Cardiac fibroblast (primary cell): ENCODE measurements at regions not wholly inside any gene's neighbourhood (a gene's known extent, or its start where the extent isn't known, plus 50 kb on each side); places are given as distances from the start of the nearest gene placed in this dataset.
A peak's percentile ranks its signal among the peaks of the same experiment; 100 is the strongest.

Source experiments
- DNase-seq, 2 donors: peaks; one replicate each; pipeline versions ENCODE4 v3.0.0 to v3.0.0-alpha.2; 2010; ENCODE audit warnings: low read depth in 2 of 2
- H3K4me3 ChIP-seq, 2 donors: replicated peaks in 1 of 2; 1 replicate in 1 of 2; 2 replicates in 1 of 2; pipeline ENCODE4 v1.5.1; 2011; ENCODE audit warnings: low read depth in 2 of 2, low read length in 2 of 2, mild to moderate bottlenecking in 2 of 2, moderate library complexity in 1 of 2
- TF ChIP-seq, protein P1 (sequence below): IDR thresholded peaks from one replicate; pipeline ENCODE4 v1.5.1; 2011; ENCODE audit warnings: low read depth, mild to moderate bottlenecking, low read length, inconsistent platforms

DNA sequence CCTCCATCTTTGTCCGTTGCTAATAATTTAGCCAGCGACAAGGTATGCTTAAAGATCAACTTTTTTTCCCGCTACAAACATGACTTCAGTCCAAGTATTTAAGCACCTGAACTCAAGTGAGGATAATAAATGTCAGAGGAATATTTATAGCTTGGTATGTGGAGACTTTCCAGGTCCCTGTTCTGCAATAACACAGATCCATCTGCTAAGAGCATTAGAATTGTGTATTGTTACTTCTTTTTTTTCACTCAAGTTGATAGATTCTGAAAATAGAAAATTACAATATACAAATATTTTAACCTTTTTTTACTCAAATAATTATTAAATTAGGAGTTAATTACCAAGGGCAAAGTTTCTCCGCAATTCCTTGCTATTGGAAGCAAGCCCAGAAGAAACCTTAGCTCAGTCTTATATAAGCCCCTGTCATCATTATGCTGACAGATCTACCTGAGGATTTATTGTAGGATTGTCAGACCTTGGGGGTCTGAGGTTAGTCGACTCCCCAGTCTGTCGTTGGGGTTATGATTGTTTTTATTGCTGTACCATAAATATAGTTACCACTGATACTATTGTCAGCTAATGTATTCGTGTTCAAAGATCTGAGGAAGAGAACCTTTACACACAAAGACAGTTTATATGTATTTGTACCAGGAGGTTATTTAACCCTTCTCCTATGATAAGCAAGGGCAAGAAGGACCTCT lies 337.9 kb downstream of the TBX15 start:
- TF ChIP-seq, protein P1, sequence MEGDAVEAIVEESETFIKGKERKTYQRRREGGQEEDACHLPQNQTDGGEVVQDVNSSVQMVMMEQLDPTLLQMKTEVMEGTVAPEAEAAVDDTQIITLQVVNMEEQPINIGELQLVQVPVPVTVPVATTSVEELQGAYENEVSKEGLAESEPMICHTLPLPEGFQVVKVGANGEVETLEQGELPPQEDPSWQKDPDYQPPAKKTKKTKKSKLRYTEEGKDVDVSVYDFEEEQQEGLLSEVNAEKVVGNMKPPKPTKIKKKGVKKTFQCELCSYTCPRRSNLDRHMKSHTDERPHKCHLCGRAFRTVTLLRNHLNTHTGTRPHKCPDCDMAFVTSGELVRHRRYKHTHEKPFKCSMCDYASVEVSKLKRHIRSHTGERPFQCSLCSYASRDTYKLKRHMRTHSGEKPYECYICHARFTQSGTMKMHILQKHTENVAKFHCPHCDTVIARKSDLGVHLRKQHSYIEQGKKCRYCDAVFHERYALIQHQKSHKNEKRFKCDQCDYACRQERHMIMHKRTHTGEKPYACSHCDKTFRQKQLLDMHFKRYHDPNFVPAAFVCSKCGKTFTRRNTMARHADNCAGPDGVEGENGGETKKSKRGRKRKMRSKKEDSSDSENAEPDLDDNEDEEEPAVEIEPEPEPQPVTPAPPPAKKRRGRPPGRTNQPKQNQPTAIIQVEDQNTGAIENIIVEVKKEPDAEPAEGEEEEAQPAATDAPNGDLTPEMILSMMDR: no peak
- no peak for DNase-seq

DNA sequence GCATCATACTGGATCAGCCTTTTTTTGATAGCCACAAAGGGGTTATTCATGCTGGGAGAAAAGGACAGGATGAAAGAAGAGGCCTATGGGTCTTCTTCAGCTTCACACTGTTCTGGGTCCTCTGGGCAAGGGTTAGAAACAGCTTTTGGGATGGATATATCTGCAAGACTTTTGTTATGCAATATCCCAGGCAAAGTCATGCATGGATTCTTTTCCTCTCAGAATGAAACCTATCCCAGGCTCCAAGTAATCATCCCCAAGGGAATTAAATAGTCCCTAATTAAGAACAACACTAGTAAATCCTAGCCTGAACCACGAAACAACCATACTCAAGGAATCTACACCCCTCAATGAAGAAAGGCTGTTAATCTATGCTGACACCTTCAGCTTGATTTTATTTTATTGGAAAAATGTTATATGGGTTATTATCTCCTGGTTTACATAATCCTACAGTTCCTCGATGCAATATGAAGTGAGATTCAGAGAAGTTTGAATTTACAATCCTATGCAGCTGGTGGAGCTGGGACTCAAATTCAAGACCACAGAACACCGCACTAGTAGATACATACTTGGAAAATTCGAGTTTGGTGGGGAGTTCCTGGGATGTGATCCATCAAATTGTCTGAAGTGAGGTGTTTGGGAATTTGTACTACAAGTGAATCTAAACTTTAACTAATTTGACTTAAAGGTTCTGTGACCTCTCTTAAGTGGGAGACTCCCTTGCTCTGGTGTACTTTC lies 338.6 kb downstream of the TBX15 start:
- TF ChIP-seq, protein P1: no peak
- DNase-seq: no peak
- H3K4me3 ChIP-seq: no peak overlapping the region

More for the DNA sequence above, 337.9 kb downstream of the TBX15 start:
- H3K4me3 ChIP-seq: no peak overlapping the region

DNA sequence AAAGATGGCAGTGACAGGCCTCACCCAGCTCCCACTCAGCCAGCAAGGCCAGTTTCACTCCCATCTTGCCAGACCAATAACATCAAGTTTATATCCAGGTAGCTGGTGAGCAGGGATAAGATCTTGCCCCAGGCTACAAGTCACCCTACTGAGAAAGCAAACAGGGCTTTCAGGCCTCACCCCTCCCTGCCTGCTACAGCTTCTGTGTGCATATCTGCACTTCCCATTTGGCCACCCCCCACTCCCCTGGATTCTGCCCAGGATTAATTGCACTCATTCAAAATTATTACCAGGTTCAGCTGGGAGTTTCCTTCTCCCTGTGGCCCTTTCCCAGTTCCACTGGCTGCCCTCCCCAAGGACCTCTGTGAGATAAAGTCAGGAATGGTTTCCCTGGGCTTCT lies 352.1 kb downstream of the TBX15 start:
- DNase-seq: no peak

DNA sequence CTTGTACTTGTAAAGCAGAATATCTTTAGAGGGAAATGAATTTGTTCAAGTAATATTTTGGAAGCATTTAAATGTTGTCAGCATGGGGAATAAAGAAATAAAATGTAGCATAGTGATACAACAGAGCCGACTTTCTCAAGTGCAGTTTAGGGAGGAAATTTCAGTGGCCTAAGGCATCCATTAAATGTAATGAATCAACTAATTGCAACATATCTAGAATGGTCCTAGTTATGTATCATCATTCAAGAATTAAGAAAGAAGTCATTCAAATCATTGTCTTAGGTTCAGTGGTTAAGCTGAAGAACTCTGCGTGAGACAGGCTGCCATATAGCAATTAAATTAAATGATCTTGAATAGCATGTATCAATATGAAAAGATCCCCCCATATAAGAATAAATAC lies 360.7 kb downstream of the TBX15 start:
- peak in 1 of 2 donors; percentile 0 for DNase-seq
- H3K4me3 ChIP-seq: no peak overlapping the region
- TF ChIP-seq, protein P1: no peak

More for the DNA sequence above, 352.1 kb downstream of the TBX15 start:
- TF ChIP-seq, protein P1: no peak
- H3K4me3 ChIP-seq: no peak overlapping the region

DNA sequence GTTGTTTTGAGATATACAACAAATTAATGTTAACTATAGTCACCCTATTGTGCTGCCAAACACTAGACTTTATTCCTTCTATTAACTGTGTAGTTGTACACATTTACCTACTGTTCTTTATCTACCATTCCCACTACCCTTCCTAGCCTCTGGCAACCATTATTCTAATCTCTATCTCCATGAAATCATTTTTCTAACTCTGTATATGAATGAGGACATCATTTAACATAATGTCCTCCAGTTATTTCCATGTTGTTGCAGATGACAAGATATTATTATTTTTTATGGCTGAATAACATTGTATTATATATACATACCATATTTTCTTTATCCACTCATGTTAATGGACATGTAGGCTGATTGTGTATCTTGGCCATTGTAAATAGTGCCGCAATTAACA lies 366.3 kb downstream of the TBX15 start:
- TF ChIP-seq, protein P1: no peak
- H3K4me3 ChIP-seq: no peak overlapping the region
- DNase-seq: no peak

DNA sequence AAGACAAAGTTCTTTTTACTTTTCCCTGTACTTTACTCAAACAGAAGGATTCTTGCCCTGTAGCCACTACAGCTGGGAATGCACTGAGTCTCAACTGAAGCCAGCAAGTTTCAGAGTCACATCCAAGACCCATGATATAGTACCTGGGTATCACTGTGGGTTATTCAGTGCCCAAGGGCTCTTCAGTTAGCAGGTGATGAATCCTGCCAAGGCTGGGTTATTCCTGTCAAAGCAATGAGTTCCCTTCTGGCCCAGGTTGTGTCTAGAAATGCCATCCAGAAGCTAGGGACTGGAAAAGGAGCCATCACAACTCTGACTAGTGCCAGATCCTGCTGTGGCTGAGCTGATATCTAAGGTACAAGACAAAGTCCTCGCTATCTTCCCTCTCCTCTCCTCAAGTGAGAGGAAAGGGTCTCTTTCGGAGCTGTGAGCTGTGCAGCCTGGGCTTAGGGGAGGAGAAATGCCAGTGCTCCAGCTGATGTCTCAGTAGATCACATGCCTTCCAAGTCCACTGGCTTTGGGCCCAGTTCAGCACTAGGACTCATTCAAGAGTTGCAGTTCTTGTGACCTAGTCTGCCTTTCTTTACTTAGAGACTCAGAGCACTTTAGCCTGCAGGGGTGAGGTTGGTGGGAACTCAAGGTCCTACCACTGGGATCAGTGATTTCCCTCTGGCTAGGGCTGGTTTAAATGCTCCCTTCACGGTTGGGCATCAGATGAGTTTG lies 369.4 kb downstream of the TBX15 start:
- DNase-seq: peak in 1 of 2 donors; percentile 1
- H3K4me3 ChIP-seq: no peak overlapping the region
- TF ChIP-seq, protein P1: no peak
